Uterus (tissue), 2 donors: ENCODE measurements at regions not wholly inside any gene's neighbourhood (a gene's known extent, or its start where the extent isn't known, plus 50 kb on each side); places are given as distances from the start of the nearest gene placed in this dataset.

Experiments used
- CTCF ChIP-seq, 4 experiments: fragments of 200-600 bp in 2 of 4; fragments of 450-650 bp in 2 of 4; sonication (generic) in 2 of 4; IDR thresholded peaks; one replicate each; pipeline ENCODE4 v1.5.1; 2016 to 2019; ENCODE audit warnings: antibody characterized with exemption in 4 of 4, mild to moderate bottlenecking in 2 of 4, moderate library complexity in 1 of 4
- POLR2A ChIP-seq, 2 donors: fragments of 450-650 bp; IDR thresholded peaks; one replicate each; pipeline ENCODE4 v1.6.1; 2016; ENCODE audit warnings: antibody characterized with exemption in 2 of 2, mild to moderate bottlenecking in 1 of 2, moderate library complexity in 1 of 2

- TF ChIP-seq CTCF (IDR thresholded peaks at IDR 0.05) (no peak), POLR2A (IDR thresholded peaks at IDR 0.05) (no peak)
Observed at GRCh38 chr1:80251171-80251570, 1244.6 kb upstream of the ADGRL4 start.
